ENCODE measurements at regions not wholly inside any gene's neighbourhood (a gene's known extent, or its start where the extent isn't known, plus 50 kb on each side); places are given as distances from the start of the nearest gene placed in this dataset.

DNA sequence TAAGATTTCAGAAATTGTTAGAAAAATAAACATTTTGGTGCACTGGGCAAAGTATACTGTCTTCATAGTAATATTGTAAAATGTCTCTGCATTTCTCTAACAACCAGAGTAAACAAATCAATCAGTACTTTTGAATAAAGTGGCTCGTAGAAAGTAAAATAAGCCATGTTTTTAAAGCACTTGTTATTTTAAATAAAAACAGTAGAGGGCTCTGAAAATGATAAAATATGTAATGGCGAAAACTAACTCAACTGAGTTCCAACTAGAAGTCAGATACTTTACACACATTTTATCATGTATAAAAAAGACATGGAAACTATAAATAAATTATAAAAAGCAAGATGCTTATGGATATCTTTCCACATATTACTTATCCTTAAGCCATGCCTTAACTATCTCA is 1134.4 kb downstream of the PDHA2 start:
- no peak overlapping the region for H2AFZ ChIP-seq (ENCODE audit: insufficient read depth, low read length, poor library complexity)
- H2BK12ac ChIP-seq (ENCODE audit: low read length) = no peak overlapping the region
- no peak overlapping the region for H2AK5ac ChIP-seq (ENCODE audit: low read length)
- no peak for DNase-seq
- no peak overlapping the region for H3K4me2 ChIP-seq (ENCODE audit: low read length)
- H3K4ac ChIP-seq (ENCODE audit: low read depth, low read length) = no peak overlapping the region
- H4K91ac ChIP-seq (ENCODE audit: low read depth, low read length) = no peak overlapping the region
- no peaks in the 10 kb centered on the region for H3K27me3 ChIP-seq (ENCODE audit: insufficient read depth, low read length)
- H3K14ac ChIP-seq (ENCODE audit: low read length) = no peak overlapping the region
- no peak overlapping the region for H2BK120ac ChIP-seq (ENCODE audit: insufficient read depth, low read length, poor library complexity)
- no peak overlapping the region for H3K27ac ChIP-seq (ENCODE audit: low read depth, low read length)
- H3K4me3 ChIP-seq (ENCODE audit: low read depth, low read length) = no peak overlapping the region
- H4K8ac ChIP-seq (ENCODE audit: low read depth, low read length) = no peak overlapping the region
- no peak overlapping the region for H3K9ac ChIP-seq (ENCODE audit: low read length)
- no peaks in the 10 kb centered on the region for H3K9me3 ChIP-seq (ENCODE audit: insufficient read depth, low read depth, low read length)
- H2BK5ac ChIP-seq (ENCODE audit: low read depth, low read length, poor library complexity) = no peak overlapping the region
- no peaks in the 10 kb centered on the region for H3K36me3 ChIP-seq (ENCODE audit: control insufficient read depth in 1 of 2, insufficient read depth in 2 of 2, low read length in 2 of 2)
- H3K23ac ChIP-seq (ENCODE audit: low read length) = no peak overlapping the region
- H3K4me1 ChIP-seq (ENCODE audit: control insufficient read depth in 1 of 2, insufficient read depth in 2 of 2, low read length in 2 of 2) = no peaks in the 10 kb centered on the region
- no peaks in the 10 kb centered on the region for H3K79me1 ChIP-seq (ENCODE audit: low read length)
- H3K18ac ChIP-seq (ENCODE audit: low read length) = no peak overlapping the region
- H3K79me2 ChIP-seq (ENCODE audit: control insufficient read depth, insufficient read depth, low read length, poor library complexity) = no peaks in the 10 kb centered on the region
- no CpG with 5 or more reads among the region's 2 CpGs for WGBS (ENCODE audit: extremely low coverage, insufficient coverage, insufficient read length)
- no peak overlapping the region for H4K12ac ChIP-seq (ENCODE audit: low read depth, low read length)

DNA sequence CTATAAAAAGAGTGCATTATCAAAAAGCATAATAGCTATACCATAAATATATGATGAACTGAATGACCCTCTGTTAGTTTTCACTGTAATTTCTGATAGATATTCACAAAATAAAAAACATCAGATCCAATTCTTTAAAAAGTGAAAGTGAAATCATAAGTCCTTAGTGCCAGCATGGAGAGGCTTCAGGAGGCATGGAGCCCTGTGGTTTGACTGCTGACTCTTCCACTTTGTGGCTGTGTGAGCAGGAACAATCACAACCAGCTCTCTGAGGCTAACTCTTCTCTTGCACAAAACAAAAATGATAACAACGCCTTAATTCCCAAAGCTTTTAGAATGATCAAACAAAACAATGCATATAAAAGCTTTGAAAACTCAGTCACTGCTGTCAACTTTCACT is 1143.9 kb downstream of the PDHA2 start:
- no peaks in the 10 kb centered on the region for H3K36me3 ChIP-seq (ENCODE audit: control insufficient read depth in 1 of 2, insufficient read depth in 2 of 2, low read length in 2 of 2)
- no peak overlapping the region for H4K8ac ChIP-seq (ENCODE audit: low read depth, low read length)
- H3K79me2 ChIP-seq (ENCODE audit: control insufficient read depth, insufficient read depth, low read length, poor library complexity) = no peaks in the 10 kb centered on the region
- no peaks in the 10 kb centered on the region for H3K27me3 ChIP-seq (ENCODE audit: insufficient read depth, low read length)
- H3K79me1 ChIP-seq (ENCODE audit: low read length) = no peaks in the 10 kb centered on the region
- H3K23ac ChIP-seq (ENCODE audit: low read length) = no peak overlapping the region
- no peak overlapping the region for H3K4ac ChIP-seq (ENCODE audit: low read depth, low read length)
- H4K12ac ChIP-seq (ENCODE audit: low read depth, low read length) = no peak overlapping the region
- no peak overlapping the region for H3K9ac ChIP-seq (ENCODE audit: low read length)
- H3K14ac ChIP-seq (ENCODE audit: low read length) = no peak overlapping the region
- no peak overlapping the region for H2BK120ac ChIP-seq (ENCODE audit: insufficient read depth, low read length, poor library complexity)
- no peak overlapping the region for H2AFZ ChIP-seq (ENCODE audit: insufficient read depth, low read length, poor library complexity)
- H3K4me2 ChIP-seq (ENCODE audit: low read length) = no peak overlapping the region
- no peak for DNase-seq
- H4K91ac ChIP-seq (ENCODE audit: low read depth, low read length) = no peak overlapping the region
- no peak overlapping the region for H3K4me3 ChIP-seq (ENCODE audit: low read depth, low read length)
- no peaks in the 10 kb centered on the region for H3K4me1 ChIP-seq (ENCODE audit: control insufficient read depth in 1 of 2, insufficient read depth in 2 of 2, low read length in 2 of 2)
- no peak overlapping the region for H2AK5ac ChIP-seq (ENCODE audit: low read length)
- no peaks in the 10 kb centered on the region for H3K9me3 ChIP-seq (ENCODE audit: insufficient read depth, low read depth, low read length)
- H3K27ac ChIP-seq (ENCODE audit: low read depth, low read length) = no peak overlapping the region
- H2BK12ac ChIP-seq (ENCODE audit: low read length) = no peak overlapping the region
- H2BK5ac ChIP-seq (ENCODE audit: low read depth, low read length, poor library complexity) = no peak overlapping the region
- no peak overlapping the region for H3K18ac ChIP-seq (ENCODE audit: low read length)
- WGBS (ENCODE audit: extremely low coverage, insufficient coverage, insufficient read length) = no CpG with 5 or more reads among the region's 1 CpG

DNA sequence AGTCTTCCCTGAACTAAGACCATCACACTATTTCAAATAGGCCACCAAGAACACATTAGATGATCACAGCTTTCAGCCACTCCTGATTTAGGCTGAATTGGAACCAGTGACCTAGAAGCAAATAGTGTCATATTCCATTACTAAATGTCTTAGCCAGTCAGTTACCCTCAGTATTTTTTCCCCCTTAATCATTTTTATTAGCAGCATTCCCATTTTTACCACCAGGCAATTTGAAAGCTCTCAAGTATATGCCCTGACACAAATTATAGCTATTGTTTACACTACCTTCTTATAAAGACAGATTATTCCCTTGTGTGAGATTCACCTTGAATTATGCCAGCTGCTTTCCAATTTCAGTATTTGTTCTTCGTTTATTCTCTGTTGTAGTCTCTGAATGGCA is 1146.9 kb downstream of the PDHA2 start:
- Histone ChIP-seq H3K27me3 (ENCODE audit: insufficient read depth, low read length) (no peaks in the 10 kb centered on the region), H2AFZ (ENCODE audit: insufficient read depth, low read length, poor library complexity) (no peak overlapping the region), H3K4me2 (ENCODE audit: low read length) (no peak overlapping the region), H4K91ac (ENCODE audit: low read depth, low read length) (no peak overlapping the region), H2BK5ac (ENCODE audit: low read depth, low read length, poor library complexity) (no peak overlapping the region), H2AK5ac (ENCODE audit: low read length) (no peak overlapping the region), H3K79me2 (ENCODE audit: control insufficient read depth, insufficient read depth, low read length, poor library complexity) (no peaks in the 10 kb centered on the region), H3K4me1 (ENCODE audit: control insufficient read depth in 1 of 2, insufficient read depth in 2 of 2, low read length in 2 of 2) (no peaks in the 10 kb centered on the region), H3K9ac (ENCODE audit: low read length) (no peak overlapping the region), H3K79me1 (ENCODE audit: low read length) (no peaks in the 10 kb centered on the region), H2BK12ac (ENCODE audit: low read length) (no peak overlapping the region), H4K12ac (ENCODE audit: low read depth, low read length) (no peak overlapping the region), H3K9me3 (ENCODE audit: insufficient read depth, low read depth, low read length) (no peaks in the 10 kb centered on the region), H3K36me3 (ENCODE audit: control insufficient read depth in 1 of 2, insufficient read depth in 2 of 2, low read length in 2 of 2) (no peaks in the 10 kb centered on the region), H3K4me3 (ENCODE audit: low read depth, low read length) (no peak overlapping the region), H4K8ac (ENCODE audit: low read depth, low read length) (no peak overlapping the region), H3K18ac (ENCODE audit: low read length) (no peak overlapping the region), H3K23ac (ENCODE audit: low read length) (no peak overlapping the region), H3K27ac (ENCODE audit: low read depth, low read length) (no peak overlapping the region), H2BK120ac (ENCODE audit: insufficient read depth, low read length, poor library complexity) (no peak overlapping the region), H3K4ac (ENCODE audit: low read depth, low read length) (no peak overlapping the region), H3K14ac (ENCODE audit: low read length) (no peak overlapping the region)
- DNase-seq = no peak
- no CpG with 5 or more reads among the region's 1 CpG for WGBS (ENCODE audit: extremely low coverage, insufficient coverage, insufficient read length)

DNA sequence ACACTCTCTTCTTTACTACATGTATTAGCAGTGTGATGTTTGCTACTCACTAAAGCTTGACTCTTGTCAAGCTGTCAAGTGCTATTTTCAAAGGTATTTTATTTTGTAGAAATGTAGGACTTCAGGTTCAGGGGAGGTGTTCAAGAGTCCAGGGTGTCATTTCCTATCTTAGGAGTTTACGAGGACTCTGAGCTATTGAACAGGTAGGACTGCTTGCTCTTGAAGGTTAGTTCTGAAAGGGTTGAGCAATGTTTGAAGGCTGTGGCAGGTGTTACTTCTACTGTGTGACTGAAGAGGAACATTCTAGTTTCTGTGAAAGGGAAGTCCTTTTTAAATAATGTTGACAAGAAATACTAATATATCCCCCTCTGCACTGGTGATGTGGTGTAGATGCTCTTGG is 1151.2 kb downstream of the PDHA2 start:
- no peaks in the 10 kb centered on the region for H3K36me3 ChIP-seq (ENCODE audit: control insufficient read depth in 1 of 2, insufficient read depth in 2 of 2, low read length in 2 of 2)
- no CpG with 5 or more reads among the region's 1 CpG for WGBS (ENCODE audit: extremely low coverage, insufficient coverage, insufficient read length)
- DNase-seq = no peak

More for the DNA sequence above, 1151.2 kb downstream of the PDHA2 start:
- H3K79me1 ChIP-seq (ENCODE audit: low read length) = no peaks in the 10 kb centered on the region
- H3K4me2 ChIP-seq (ENCODE audit: low read length) = no peak overlapping the region
- H3K9ac ChIP-seq (ENCODE audit: low read length) = no peak overlapping the region
- H4K91ac ChIP-seq (ENCODE audit: low read depth, low read length) = no peak overlapping the region
- H3K18ac ChIP-seq (ENCODE audit: low read length) = no peak overlapping the region
- H2BK120ac ChIP-seq (ENCODE audit: insufficient read depth, low read length, poor library complexity) = no peak overlapping the region
- H3K4ac ChIP-seq (ENCODE audit: low read depth, low read length) = no peak overlapping the region
- no peak overlapping the region for H2BK5ac ChIP-seq (ENCODE audit: low read depth, low read length, poor library complexity)
- H3K27ac ChIP-seq (ENCODE audit: low read depth, low read length) = no peak overlapping the region
- no peak overlapping the region for H2AK5ac ChIP-seq (ENCODE audit: low read length)
- H2AFZ ChIP-seq (ENCODE audit: insufficient read depth, low read length, poor library complexity) = no peak overlapping the region
- H3K4me3 ChIP-seq (ENCODE audit: low read depth, low read length) = no peak overlapping the region
- H3K27me3 ChIP-seq (ENCODE audit: insufficient read depth, low read length) = no peaks in the 10 kb centered on the region
- H3K14ac ChIP-seq (ENCODE audit: low read length) = no peak overlapping the region
- no peaks in the 10 kb centered on the region for H3K4me1 ChIP-seq (ENCODE audit: control insufficient read depth in 1 of 2, insufficient read depth in 2 of 2, low read length in 2 of 2)
- H3K9me3 ChIP-seq (ENCODE audit: insufficient read depth, low read depth, low read length) = no peaks in the 10 kb centered on the region
- no peak overlapping the region for H3K23ac ChIP-seq (ENCODE audit: low read length)
- no peak overlapping the region for H4K12ac ChIP-seq (ENCODE audit: low read depth, low read length)
- no peak overlapping the region for H4K8ac ChIP-seq (ENCODE audit: low read depth, low read length)
- no peaks in the 10 kb centered on the region for H3K79me2 ChIP-seq (ENCODE audit: control insufficient read depth, insufficient read depth, low read length, poor library complexity)
- no peak overlapping the region for H2BK12ac ChIP-seq (ENCODE audit: low read length)

All from trophoblast cell (in vitro differentiated cells and primary cell).